OCI-M1 (cell line): ENCODE measurements at regions not wholly inside any gene's neighbourhood (a gene's known extent, or its start where the extent isn't known, plus 50 kb on each side); places are given as distances from the start of the nearest gene placed in this dataset.
A peak's percentile ranks its signal among the peaks of the same experiment; 100 is the strongest.
"Not testable (repeated sequence)": the region's sequence is repeated elsewhere in the genome, so short reads cannot be mapped to it uniquely, and the experiment has no call there.

ENCODE experiments used
- DNase-seq: peaks from one replicate; lab custom pipeline; 2025; lab: John Stamatoyannopoulos, UW

DNA sequence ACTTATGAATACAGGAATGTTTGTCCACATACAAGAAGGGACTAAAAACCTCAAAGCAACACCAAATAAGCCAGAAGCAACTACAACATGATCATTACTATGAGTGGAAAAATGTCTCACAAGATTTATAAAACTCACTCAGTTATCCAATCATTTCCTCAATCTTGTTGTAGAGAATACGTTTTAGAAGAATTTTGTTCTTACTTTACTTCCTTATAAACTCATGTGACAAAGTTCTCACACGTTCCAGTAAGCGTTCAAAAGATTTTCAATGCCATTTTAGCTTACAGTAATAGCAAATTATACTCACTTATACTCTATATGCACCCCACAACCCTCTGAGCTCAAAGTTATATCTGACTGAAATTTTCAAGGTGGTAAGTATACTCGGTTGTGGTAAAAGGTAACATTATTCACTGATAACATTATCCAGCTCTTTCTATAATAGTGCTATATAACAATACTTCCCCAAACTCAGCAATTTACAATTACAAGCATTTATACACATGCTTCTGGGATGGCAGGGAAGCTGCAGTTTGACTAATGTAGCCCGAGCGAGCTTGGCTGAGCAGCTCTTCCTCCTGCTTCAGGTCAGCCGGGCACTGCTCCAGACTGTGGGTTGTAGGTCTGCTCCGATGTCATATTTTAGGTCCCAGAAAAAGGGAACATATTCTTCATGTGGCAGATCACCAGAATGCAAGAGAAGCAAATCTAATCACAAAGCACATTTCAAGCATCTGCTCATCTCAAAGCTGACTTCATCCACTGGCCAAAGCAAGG is 226.3 kb downstream of the RCHY1 start:
- no peak for DNase-seq

DNA sequence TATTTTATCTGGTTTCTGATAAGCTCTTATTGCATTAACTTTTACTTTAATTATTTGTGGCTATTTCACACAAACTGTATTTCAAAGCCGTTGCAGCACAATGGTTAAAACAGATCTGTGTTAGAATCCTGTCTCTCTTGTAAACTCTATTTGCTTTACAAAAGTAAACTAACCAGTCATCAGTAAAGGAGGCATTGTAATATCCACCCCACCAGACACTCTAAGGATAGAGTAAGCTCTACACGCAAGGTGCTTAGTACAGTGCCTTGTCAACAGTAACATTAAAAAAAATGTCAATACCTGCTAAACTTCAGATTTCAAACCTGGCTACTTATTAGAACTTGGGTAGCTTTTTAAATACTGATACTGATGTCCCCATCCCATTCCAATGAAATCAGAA is 228.4 kb downstream of the RCHY1 start:
- DNase-seq: no peak

DNA sequence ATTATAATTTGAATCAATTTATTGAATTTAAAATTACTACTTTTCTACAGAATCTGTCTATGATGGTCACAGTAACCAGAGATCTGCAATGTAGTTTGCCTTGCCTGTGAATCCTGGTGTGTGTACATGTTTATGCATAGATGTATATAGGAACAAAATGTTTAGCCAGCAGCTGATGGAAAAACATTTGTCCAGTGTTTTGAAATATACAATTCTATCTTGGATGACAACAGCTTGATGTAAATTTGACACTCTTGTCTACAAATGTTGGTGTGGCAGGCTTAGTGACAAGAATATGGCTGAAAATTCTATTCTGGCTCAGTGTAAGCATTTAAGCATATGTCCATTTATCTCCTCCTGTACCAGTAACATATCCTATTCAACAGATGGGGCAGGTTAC is 229.4 kb downstream of the RCHY1 start:
- DNase-seq: no peak

DNA sequence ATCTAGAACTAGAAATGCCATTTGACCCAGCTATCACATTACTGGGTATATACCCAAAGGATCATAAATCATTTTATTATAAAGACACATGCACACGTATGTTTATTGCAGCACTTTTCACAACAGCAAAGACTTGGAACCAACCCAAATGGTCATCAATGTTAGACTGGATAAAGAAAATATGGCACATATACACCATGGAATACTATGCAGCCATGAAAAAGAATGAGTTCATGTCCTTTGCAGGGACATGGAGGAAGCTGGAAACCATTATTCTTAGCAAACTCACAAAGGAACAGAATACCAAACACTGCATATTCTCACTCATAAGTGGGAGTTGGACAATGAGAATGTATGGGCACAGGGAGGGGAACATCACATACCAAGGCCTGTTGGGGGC is 233.7 kb downstream of the RCHY1 start:
- not testable (repeated sequence) for DNase-seq

DNA sequence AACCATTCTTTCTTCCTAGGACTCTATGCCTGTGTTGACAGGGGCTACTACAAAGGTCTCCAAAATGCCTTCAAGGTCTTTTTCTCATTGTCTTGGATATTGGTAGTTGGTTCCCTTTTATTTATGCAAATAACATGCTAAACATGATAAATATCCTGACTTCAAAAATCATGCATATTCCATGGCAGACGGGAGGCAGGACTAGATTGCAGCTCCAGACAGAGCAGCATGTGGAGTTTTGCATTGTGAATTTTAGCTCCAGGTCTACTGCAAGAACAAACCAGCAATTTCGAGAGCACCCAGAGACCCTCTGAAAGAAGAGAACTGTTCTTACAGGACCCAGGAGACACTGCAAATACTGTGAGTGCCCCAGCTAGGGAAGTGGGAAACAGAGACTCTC is 254.9 kb downstream of the RCHY1 start:
- no peak for DNase-seq

DNA sequence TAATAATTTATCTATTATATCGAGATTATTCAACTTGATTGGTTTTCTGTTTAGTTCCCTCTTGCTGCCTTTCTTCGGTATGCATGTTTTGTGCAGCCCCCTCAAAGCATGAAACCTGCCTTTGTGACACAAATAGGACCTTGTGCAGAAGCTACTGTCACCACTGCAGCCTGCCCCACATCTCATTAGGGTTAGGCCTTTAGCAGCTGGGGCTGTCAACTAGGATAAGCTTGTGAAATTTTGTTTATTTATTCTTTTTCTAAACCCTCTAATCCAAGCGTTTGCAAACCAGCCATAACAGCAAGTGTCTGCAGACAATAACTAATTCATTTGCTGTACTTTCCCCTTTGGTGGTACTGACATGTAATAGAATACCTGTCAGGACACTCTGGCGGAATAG is 258.9 kb downstream of the RCHY1 start:
- no peak for DNase-seq

DNA sequence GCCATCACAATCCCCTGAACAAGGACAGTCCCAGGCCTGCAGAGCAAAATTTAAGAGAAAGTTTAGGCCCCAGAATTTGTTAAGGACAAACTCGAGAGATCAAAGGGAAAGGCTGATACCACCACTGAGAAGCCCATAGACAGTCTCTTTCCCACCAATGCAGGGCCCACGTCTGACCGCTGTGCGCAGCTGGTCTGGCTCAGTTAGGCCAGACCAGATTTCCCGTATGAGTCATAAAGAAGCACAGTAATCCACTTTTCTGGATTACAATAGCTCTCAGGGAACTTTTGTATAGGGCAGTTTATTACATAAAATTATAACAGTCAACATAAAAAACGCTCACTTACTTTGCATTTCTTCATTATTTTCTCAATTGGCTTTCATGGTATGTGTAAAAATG is 259.5 kb downstream of the RCHY1 start:
- no peak for DNase-seq

DNA sequence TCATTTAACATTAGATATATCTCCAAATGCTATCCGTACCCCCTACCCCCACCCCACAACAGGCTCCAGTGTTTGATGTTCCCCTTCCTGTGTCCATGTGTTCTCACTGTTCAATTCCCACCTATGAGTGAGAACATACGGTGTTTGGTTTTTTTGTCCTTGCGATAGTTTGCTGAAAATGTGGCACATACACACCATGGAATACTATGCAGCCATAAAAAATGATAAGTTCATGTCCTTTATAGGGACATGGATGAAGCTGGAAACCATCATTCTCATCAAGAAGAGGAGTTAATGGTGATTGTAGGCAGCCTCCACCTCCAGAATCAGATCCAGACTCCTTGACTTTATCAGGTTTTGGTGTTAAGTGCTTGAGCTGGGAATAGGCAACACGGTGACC is 261.1 kb downstream of the RCHY1 start:
- DNase-seq: not testable (repeated sequence)

DNA sequence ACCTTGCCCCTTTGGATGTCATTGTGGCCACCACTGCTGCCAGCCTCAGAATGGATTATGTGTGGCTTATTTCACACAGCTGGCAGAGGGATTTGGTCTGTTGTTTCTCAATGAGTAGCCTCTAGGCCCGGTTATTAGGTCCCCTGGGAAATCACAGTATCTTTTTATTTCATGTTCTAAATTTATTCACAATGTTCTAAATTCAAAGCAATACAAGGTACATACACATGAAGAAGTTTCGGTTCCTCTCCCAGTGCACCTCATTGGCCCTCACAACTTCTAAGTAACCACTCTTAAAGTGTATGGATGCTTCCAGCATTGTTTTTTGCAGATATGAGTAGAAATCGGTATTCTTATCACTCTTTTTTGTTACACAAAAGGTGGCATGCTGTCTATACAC is 262.7 kb downstream of the RCHY1 start:
- DNase-seq: no peak

DNA sequence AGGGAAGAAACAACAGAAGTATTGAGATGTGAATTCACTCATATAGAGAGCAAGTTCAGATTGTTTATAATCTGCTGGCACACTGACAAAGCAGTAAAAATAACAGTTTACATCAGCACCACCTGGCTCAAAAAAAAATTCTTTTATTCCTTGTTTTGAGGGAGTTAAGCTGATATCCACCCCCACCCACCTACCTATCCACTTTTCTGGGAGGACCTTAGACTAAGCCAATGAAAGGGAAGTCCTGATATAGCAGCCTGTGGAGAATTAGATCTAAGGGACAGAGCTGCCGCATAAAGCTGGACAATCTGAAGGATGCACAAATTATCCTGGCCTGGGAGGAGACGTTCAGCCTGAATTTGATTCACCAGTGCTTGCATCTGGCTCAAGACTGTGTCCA is 264.5 kb downstream of the RCHY1 start:
- no peak for DNase-seq

DNA sequence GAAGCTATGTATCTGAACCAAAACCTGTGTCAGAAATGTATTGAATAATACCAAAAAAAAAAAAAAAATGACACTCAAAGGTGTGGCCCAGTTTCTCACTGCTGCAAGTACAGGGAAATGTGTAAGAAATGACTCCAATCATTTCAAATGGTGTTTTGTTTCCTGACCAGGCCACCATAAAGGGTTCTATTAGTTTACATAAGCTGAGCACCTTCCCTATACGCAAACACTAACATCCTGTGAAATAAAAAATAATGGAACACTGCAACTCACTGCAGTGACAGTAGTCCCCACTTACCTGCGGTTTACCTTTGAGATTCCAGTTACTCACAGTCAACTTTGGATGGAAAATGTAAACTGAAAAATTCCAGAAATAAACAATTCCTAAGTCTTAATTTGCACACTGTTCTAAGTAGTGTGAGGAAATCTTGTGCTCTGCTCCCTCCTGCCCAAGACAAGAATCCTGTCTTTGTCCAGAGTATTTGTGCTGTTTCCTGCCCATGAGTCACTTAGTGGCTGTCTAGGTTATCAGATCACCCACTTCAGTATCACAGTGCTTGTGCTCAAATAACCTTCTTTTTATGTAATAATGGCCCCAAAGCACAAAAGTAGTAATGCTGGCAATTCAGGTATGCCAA is 265.3 kb downstream of the RCHY1 start:
- DNase-seq: peak; percentile 12

DNA sequence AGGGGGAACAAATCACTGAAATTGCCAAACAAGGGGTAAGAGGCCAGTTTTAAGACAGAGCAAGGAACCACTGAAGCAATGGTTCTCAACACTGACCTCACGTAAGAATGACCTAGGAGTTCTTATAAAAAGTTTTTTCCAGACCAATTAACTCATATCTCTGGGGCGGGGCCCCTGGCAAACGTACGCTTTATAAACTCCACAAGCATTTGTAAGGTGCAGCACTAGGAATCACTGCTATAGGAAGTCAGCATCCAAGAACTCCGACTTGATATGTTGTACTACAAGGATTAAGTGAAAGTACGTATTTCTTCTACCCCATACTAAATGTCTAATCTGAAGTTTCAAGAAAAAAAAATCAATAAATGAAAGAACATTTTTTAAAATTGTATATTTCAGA is 269.9 kb downstream of the RCHY1 start:
- DNase-seq: no peak

DNA sequence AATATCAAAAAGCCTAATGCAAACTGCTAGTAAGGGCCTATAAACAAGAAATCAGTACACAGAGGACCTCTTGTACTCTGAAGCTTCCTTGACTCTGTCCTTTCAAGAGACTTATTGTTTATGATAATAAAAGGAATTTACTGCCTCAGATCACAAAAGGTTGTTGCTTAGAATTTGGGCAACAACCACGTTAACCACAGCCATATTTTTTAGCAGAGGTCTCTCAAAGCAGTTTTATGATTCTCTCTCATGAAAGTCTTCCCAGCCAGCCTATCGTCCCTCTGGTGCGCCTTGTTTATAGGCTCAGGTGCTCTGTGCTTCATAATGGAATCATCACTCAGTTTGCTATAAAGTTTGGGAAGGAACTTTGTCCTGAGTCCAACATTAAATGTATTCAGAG is 270.6 kb downstream of the RCHY1 start:
- no peak for DNase-seq

DNA sequence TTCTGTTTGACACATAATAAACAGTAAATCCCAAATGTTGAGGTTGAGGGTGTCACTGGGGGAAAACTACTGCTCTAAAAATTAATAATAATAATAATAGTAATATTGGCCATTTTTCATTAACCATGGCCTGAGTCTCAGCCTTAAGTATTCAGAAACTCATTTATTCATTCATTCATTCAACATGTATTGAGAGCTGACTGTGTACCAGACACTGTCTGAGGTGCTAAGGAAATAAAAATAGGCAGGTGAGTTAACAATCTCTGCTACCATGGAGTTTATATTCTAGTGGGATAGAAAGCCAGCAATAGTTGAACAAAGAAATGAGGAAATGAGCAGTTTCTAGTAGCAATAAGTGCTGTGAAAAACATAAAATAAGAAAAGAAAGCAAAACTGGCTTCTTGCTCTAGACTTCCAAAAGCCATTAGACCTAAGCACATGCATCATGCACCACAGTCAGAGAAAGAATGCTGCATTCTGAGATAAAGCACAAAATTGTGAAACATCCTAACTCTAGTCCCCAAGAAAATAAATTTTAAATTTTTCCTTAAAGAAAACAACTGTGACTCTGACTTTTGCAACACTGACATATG is 278.7 kb downstream of the RCHY1 start:
- peak; percentile 39 for DNase-seq

DNA sequence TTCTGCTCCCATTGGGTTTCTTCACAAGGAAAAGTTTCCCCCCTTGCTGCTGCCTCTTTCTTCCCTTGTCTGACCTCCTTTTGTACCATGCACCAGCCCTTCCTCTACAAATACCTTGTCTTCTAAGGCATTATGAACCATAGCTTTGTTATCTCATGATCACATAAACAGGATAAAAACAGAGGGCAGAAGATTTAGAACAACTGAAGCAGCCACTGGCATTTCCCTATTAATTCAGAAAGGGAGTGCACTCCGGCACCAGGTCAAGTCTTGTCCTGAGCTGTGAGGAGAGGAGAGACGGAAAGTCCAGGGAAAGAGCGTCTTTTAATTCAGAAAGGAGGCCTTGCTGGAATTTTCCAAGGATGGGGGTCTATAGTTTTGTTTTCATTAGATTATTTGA is 281.7 kb downstream of the RCHY1 start:
- DNase-seq: no peak

DNA sequence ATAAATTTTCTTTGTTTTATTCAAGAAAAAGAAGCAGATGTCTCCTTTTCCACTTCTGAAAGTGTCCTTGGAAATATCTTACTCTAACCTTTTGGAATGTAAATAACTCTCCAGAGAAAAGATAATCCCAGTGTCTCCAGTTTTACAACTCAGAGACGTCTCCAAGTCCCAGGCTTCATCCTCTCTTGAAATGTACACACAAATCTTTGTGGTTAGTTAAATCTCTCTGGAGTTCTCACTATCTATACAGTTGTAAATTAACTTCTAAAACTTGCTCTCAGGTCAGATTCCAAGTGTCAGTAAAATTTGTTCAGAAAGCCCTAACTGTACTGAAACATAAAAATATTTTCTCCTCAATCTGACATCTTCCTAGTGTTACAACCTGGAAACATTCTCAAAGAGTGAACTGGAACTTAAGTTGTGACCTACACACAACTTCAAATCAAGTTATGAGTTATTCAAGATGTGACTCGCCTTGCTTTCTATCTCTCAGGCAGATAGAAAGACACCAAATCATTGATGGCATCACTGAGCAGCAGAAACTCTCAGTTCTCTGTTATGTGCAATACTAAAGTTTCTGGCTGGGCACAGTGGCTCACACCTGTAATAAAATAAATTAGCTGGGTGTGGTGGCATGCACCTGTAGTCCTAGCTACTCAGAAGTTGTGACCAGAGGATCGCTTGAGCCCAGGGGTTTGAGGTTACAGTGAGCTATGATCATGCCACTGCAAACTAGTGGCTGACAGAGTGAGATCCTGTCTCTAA is 284.2 kb downstream of the RCHY1 start:
- no peak for DNase-seq

DNA sequence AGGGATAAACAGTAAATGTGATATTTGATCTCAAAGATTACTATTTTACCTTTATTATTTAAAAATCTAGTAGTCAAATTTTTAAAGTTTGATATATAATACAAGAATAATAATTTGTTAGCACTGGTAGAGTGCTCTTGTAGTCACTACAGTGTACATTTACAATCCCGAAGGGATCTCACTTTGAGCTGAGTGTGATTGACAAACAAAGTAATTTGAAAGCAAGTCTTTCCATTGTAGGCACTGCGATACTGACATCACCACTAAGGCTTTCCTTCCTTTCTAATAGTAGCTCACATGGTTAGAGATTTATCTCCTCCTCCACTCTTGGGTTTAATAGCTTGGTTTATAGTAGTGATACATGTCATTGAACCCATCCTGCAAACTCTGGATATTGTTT is 280.6 kb downstream of the PARM1 start:
- no peak for DNase-seq

DNA sequence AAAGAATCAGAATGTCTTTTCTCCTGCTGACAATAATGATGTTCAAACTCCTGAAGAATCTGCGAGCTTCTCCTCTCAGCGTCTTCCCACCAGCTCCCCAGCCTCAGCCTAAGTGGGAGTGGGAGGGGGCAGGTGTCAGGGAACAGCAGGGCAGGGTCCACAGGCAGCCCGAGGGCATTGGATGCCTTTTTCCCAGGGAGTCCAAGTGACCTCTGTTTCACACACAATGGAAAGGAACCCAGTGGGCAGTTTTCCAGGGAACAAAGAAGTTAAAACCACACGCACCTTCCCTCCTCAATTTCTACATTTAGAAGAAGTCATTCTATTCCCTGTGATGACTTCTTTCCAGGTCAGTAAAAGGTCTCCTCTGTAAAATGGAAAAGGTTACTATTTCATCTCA is 278.5 kb downstream of the PARM1 start:
- DNase-seq: no peak

DNA sequence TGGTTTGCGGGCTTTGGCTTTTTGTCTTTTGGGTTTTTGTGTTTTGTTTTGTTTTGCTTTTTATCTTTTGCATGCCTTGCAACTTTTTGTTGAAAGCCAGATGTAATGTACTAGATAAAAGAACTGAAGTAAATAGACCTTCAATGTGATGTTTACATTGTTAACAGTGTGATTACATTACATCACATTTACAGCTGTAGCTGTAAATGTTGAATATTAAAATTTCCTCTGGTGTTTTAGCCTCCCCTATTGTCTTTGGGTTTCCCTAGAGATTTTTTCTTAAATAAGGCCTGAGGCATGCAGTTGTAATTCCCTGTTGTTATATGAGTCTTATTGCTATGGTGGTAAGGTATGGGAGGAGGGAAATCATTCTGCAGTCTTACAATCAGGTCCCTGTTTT is 275.0 kb downstream of the PARM1 start:
- no peak for DNase-seq

DNA sequence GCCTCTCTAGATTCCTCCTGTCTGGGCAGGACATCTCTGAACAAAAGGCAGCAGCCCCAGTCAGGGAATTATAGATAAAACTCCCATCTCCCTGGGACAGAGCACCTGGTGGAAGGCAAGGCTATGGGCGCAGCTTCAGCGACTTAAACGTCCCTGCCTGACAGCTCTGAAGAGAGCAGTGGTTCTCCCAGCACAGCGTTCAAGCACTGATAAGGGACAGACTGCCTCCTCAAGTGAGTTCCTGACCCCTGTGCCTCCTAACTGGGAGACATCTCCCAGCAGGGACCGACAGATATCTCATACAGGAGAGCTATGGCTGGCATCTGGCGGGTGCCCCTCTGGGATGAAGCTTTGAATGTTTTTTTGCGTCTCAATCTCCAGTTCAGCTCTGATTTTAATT is 262.2 kb downstream of the PARM1 start:
- DNase-seq: no peak

DNA sequence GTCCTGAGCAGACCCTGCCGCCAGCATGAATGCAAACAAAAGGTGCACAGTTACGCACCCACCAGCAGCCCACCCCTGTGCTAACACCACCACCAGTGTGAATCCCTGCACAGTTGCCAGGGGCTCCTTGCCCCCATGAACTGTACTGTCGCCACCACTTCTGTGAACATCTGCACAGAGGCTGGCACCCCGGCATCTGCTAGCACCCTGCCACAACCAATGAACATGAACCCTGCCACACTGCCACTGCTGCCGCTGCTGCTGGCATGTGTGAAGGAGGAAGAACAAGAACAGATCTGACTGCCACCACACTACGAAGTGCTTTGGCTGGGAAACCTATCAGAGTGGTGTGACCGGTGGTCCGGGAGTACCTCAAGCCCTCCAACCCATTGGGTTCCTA is 261.3 kb downstream of the PARM1 start:
- DNase-seq: no peak

DNA sequence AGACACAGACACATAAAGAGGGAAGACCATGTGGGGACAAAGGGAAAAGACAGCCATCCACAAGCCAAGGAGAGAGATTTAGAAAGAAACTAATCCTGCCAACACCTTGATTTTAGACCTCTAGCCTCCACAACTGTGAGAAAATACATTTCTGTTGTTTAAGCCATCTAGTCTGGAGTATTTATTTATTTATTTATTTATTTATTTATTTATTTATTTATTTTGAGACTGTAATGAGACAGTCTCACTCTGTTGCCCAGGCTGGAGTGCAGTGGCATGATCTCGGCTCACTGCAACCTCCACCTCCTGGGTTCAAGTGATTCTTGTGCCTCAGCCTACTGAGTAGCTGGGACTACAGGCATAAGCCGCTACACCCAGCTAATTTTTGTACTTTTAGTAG is 259.3 kb downstream of the PARM1 start:
- DNase-seq: not testable (repeated sequence)
